ENCODE measurements at regions not wholly inside any gene's neighbourhood (a gene's known extent, or its start where the extent isn't known, plus 50 kb on each side); places are given as distances from the start of the nearest gene placed in this dataset.

DNA sequence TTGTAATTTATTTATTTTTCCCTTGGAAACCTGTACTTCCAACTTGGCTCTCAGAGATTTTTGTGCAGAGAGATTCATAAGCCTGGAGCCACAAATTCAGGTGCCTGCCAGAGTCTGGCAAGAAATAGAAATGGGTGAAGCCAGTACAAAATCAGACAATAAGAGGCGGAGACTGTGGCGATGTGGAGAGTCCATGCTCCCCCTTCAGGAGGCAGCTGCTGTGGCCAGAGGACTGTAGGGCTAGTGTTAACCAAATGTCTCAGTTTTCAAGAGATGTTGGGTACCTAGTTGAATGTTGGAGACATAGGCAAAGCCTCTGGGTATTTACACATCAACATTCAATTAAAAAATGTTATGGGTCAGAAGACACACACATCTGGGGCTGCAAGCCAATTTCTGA is 208.6 kb downstream of the PSAT1 start:
- DNase-seq, result no peak

DNA sequence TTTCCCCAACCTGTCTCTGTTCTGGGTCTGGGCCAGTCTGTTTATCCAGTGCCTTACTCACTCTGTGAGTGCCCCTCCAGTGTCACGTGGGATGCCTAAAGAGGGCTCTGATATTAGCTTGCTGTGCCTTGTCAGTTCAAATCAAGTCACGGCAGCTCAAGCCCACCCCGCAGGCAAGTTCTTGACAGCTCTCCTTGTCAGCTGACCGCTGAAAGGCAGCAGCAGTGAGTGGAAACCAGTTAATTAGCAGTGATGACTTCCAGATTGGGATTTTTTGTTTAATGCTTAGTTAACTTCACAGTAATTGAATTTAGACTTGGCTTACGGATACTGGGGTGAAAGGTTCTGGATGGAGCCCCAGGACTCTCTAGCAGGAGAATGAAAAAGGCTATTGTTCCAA is 210.1 kb downstream of the PSAT1 start:
- DNase-seq, result no peak

DNA sequence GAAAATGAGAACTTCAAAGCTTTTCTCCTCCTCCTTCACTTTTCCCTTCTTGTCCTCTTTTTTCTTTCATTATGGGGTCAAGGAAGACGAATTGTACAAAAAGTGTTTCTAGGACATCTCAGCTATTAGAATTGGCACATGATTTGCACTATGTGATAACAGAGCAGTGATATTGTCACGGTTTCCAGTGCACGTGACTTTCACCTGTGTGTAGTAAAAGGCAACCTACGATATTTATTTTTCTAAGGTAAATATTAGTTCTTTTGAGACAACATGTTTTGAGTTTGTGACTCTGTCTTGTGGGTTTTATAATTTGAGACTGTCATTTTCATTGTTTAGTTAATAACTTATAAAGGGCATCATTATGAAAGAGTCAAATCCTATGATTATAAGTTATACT is 213.1 kb downstream of the PSAT1 start:
- DNase-seq, result no peak

DNA sequence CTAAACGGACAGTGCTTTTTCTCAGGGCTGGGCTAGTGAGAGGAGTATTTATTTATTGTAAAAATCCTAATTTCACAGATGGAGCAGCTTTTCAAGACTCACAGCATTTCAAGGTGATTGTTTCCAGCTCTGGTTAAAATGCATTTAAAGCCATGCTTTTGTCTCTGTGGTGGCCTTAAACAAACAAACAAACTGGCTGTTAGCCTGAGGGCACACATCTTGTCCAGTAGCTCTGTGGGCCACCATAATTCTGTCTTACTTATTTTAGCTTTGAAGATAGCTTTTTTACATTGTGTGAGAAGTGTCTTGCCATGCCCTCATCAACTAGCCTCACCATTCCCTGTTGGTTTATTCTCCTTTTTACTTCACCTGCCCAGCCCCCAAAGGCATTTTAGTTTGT is 218.2 kb downstream of the PSAT1 start:
- no peak for DNase-seq

DNA sequence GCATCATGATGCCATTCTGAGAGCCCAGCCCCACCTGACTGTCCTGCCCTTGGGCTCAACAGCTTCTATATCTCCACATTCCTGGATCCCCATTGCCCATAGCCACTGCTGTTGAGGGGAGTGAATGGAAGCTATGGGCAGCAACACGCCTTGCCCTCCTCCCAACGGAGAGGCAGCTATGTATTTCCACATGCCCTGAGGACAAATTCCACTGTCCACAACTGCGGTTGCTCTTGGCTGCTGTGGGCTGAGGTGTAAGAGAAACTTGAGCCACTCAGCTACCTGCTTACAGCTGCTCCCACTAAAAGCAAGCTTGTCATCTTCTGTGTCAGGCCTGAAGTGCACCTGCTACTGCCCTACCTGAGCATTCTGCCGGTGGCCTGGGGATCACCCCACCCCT is 222.9 kb downstream of the PSAT1 start:
- DNase-seq, result no peak

DNA sequence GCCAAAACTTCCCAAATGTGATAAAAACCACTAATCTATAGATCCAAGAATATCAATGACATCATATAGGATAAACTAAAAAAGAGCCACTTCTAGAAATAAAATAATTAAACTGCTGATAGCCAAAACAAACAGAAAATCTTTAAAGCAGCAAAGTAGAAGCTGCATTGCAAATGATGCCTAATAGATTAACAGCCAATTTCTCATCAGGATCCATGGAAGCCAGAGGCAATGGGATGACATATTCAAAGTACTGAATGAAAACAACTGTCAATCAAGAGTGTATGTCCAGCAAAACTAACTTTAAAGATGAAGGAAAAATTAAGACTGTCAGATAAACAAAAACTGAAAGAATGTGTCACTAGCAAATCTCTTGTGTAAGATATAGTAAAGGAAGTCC is 224.8 kb downstream of the PSAT1 start:
- DNase-seq, result no peak

DNA sequence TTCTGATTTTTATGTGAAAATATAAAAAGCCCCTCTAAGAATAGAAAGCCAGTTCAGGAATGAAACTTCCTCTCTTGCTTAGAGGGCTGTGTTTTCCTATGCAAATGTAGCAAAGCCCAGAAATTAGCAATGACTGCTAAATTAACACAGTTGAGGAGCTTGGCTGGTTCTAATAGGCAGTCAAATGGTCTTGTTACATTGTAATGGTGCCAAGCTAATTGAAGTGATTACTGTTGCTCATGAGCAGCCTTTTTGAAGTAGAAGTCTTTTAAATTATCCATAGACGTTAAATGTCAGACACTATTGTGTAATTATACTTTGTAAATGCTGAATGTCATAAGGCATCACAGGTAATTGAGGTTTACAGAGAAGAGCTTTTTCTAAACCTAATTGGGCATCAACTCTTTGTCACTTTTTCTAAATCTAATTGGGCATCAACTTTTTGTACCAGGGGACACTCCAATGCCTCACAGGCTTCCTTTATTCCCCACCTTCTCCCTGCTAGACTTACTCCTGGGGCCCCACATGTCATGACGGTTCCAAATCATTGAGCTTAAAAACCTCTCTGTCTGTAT is 229.1 kb downstream of the PSAT1 start:
- DNase-seq, result no peak

DNA sequence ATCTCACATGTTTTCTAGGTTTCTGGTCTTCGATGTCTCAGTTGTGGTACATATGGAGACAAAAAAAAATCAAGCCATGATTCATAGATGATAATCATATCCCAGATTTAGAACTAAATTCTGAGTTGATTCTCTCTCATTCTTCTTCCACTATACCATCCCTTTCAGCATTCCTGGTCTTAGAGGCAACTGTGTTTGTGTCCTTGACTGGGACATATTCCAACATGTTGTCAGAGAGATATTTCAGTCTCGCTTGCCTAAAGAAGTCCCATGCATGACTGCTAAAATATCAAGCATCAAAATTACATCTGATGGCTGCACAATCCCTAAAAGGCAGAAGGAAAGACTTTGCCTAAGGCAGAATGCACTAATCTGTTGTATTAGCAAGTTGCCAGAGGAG is 236.6 kb downstream of the PSAT1 start:
- no peak for DNase-seq

DNA sequence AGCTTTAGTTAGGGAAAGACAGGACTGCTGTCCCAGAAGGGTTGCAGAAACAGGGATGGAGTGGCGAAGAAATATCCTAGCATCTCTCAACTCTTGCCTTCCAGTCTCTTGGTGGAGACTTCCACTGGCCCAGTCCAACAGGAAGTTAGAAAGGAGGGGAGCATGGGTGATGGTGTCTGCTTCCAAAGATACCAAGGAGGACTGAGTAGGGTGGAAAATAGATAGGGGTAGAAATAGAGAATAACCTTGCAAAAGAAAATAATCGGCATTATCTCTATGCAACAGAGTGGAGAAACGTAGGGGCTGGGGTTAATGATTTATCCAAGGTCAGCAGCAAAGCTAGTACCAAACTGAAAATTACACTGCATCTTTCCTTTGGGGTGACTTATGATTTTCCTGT is 242.3 kb downstream of the PSAT1 start:
- DNase-seq, result no peak

DNA sequence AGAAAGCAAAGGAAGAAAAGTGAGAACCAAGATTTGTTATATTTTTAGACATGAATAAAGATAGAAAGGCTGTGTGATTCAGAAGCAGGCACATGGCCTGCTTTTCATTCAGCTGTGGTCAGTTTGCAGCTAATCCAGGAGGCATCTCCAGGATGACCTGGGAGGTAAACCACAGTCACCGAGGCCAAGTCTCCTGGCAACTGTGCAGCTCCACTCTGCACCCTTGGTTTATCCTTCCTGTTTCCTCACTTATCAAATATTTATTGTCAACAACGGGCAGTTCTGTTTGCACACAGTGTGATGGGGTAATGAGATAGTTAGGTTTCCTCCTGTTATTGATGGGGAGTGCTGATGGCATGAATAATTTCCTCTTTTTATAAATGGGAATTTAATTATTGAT is 243.0 kb downstream of the PSAT1 start:
- DNase-seq, result no peak

DNA sequence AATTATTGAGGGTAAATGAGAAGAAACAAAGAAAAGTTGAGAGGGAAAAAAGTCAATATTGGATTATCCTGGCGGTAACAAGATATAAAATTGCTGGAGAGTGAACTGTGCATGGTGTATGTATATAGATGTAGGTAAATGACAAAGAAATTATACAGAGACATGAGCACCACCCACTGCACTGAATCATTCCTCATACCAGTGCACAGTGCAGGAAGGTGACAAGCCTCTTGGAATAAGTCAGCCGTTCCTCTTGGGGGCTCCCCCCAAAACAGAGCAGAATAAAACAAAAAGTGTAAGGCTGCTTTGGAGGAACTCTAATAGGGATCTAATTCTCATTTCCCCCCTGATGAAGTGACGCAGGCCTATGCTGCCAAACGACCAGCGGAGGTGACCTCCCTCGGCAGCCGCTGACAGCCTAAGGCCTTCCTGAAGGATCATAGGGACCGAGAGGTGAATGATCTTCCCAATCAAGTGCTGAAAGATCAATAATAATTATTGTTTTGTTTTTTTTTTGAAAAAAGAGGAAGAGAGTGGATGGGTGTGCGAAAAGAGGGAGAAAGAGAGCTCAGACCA is 245.0 kb downstream of the PSAT1 start:
- DNase-seq, result no peak

DNA sequence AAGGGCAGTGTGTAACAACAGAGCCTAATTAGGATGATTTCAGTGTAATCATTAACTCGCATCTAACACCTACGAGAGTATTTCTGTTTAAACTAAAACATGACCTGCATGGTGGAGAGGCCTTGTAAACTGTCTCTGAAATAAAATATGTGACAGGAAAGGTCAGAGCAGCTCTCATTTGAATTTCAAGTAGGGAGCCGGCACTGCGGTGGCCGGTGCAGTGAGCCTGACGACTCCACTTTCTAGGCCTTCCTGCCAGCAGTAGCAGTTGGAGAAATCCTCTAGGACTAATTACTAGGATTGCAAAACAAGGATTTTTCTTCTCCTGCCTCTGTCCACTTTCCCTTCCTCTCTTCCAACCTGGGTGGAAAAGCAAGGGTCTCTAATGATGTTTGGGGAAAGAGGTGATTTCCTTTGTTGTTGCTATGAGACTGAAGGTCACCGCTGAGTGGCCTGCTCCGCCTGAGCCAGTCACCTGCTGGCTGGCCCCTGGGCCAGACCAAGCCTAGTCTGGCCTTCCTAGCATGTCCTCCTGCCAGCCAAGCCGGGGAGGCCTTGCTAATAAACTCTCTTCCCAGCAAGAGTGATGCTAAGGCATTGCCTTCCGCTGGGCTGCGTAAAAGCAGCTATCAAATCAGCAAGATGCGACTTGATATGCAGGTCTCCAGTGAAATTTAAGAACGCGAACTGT is 245.7 kb downstream of the PSAT1 start:
- no peak for DNase-seq

DNA sequence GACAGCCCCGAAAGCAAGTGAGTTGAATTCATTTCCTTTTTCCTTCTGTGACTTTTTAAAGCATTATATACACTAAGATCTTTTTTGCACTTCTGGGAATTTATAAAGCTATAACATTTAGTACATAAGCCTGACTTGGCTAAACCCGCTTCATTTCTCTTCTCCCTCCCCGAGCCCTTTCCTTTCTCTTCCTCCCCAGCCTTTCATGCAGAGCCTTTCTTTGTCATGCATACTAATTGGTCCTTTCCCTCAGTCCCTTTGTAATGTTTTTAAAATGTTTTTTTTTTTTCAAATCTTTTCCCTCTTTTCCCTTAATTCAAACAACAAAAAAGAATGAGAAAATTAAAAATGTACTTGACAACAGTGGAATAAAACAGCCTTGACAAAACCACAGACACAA is 246.4 kb downstream of the PSAT1 start:
- DNase-seq, result no peak

DNA sequence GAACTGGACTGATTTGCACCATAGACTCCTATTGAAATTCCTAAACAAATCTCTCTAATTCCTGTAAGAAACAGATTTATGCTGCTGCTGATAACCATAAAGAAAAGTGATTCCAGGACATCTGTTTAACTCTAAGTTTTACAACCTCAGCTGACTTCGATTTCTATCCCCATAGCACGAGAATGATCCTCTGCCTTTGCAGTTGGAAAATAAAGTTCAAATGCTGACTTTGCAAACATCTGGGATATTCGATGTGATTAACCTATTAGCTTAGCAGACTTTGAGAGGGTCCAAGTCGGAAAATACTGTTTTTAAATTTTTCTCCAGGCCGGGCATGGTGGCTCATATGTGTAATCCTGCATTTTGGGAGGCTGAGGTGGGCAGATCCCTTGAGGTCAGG is 247.3 kb downstream of the PSAT1 start:
- DNase-seq, result no peak

DNA sequence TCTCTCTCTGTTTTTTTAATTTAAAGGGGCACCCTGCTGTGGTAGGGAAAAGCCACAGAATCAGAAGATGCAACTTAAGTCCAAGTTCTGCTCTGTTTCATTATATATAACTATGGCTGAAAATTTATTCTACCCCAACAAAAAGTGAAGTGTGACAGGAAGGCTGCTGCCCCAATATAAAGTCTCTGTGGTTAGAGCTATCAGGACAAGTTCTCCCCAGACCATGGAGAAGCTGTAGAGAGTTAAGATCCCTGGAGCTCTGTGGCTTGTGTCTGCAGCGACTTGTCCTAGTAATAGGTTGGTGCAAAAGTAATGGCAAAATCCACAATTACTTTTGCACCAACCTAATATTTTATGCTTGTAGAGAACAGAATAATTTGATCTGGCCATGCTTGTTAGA is 250.9 kb downstream of the PSAT1 start:
- DNase-seq, result no peak

DNA sequence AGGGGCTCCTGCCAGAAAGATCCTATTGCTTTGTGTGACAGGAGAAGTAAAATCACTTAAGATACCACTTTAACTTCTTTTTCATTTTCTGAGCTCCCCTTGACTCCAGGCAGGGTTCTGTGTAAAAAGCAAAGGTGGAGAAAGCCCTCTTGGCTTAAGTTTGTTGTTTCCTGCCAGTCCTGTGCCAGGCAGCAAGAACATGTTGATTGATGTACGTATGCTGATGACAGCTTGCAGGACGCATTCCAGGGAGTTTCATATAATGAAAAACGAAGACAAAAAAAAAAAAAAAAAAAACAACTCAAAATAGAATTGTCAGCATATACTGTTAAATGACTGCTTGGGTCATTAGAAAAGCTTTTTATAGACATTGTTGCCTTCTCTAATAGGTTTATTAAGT is 251.7 kb downstream of the PSAT1 start:
- no peak for DNase-seq

DNA sequence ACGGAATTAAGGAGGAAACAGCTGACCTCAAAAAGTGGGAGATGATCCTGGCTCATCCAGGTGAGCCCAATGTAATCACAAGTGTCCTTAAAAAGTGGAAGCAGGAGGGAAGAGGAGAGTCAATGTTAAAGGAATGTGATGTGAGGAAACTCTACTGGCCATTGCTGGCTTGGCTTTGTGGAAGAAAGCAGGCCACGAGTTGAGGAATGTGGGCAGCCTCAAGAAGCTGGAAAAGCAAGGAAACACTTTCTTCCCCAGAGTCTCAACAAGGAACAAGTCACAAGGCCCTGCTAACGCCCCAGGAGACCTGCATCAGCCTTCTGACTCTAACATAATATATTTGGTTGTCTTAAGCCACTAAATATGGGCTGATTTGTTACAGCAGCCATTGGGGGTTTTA is 252.8 kb downstream of the PSAT1 start:
- no peak for DNase-seq

DNA sequence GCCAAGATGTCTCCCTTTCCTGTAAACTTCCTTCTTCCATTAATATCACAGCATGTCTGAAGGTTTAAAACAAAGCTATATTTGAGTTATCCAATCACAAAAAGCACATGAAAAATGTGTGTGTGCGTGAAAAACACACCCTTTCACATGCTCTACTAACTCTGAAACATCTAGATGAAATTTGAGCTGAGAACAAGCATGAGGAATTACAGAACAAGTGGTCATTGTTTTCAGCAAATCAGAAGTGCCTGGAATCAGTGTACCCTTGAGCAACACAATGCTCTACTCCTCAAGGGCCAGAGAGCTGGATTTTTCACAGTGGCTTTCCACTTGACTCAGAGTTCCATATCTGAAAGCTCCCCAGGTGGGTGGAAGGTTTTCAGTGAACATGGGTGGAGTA is 255.9 kb downstream of the PSAT1 start:
- DNase-seq, result no peak

DNA sequence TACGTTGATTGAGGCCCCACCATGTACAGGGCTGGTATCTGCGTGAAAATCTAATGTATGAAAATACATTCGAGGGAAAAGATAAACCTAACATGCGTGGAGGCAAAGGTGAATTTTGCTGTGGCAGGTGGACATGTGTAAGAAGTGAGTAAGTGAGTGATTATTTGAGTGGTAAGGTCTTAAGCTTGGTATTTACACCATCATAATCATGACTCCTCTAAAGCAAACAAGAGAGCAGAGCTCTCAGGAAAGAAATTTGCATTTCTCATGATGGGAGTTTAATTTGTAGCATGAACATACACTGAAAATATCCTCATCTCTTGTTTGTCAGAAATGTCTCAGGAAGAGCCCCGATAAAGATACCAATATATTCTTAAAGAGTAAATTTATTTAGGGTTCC is 260.6 kb downstream of the PSAT1 start:
- DNase-seq, result no peak

DNA sequence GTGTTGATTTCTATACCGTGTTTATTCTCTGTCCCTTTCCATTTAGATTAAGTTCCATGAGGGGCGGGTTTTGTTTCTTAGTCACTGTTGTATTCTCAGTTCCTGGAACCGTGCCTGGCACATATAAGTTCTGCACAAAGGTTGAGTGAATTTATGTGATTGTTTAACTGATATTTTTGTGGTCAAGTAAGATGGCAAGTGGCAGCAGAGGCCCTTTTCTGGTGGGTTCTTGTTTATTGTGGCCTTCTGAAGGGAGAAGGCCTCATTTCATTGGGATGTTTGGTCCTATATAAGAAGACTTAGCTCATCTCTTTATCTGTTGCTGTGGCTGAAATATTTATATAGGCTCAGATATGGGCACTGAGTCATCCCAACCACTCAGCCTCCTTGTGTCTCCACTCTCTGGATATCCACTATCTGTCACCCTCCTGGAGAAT is 262.5 kb downstream of the PSAT1 start:
- no peak for DNase-seq

DNA sequence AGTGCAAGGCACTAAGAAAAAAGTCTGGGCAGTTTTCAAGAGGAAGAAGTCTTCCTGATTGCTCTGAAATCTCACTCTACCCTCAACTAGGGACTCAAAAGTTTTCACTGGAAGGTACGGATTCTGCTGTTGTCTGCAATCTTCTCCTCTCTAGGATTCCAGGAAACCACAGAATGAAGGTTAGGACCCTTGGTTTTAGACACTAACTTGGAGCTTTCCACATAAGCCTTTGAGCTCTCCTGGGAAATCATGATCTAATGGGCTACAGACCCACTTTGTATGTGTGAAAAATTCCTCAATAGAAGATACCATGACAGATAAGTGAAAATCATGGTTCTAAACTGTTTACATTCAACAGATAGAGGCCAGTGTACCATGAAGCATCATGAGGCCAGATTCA is 265.1 kb downstream of the PSAT1 start:
- no peak for DNase-seq

DNA sequence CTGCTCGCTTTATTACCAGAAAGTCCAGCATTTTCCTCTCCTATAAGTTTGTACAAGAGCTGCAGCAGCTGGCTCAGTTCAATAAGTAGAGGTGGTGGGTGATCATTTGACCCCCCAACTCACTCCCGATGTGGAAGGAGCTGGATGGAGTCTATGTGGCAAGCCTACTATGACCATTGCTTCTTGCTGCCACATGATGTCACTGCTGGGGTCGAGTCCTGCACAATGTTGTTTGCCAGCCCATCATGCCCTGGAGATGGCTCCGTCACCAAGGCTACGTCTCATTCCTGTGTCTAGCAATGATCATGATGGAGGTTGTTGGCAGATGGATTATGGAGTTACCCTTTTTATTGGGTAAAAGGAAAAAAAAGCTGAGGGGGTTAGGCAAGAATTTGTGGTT is 266.3 kb downstream of the PSAT1 start:
- no peak for DNase-seq

DNA sequence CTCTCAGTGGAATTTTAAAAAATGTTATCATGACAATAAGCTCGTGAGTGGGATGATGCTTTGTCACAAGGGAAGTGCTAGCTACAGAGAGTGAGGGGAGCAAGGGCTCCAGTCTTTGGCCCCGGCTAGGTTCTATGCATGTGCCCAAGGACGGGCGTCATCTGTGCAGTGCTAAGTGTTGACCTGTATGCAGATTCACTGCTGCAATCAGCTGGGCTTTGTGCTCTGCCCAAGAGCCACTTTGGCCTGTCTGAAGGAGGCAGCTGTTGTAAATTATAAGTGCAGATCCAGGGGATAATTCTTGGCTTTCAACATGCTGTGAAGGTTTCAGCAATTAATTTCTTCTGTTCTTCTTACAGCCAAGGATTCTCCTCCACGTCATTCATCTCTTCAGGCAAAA is 268.6 kb downstream of the PSAT1 start:
- no peak for DNase-seq

DNA sequence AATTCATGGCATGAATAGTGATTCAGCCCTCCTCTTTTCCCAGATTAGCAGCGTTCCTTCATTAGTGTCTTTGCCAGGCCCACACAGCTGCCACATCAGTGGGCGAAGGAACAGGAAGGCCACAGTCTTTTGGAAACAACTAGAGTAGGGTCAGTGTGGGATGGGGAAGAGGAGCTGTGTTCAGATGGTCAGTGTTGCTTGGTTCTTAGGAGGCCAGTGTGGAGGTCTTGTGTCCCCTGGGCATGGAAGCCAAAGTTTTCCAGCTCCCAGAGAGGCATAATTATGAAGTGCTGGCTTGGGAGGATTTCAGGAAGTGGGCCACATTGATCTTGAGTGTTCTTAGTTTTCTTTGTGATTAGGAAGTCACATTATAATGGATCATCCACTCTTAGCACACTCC is 269.6 kb downstream of the PSAT1 start:
- DNase-seq, result no peak
